SK-N-SH (cell line): ENCODE measurements at regions not wholly inside any gene's neighbourhood (a gene's known extent, or its start where the extent isn't known, plus 50 kb on each side); places are given as distances from the start of the nearest gene placed in this dataset.

ENCODE experiments used
- CTCF ChIA-PET: fragments of 300-600, 350-600 bp; formaldehyde crosslinking; extraction: SDS; loops from one replicate; lab custom pipeline; 2021; lab: Yijun Ruan, JAX
- POLR2A ChIA-PET: fragments of 350-600 bp; sonication (Branson Sonifier 250); formaldehyde crosslinking; extraction: SDS; loops from one replicate; lab custom pipeline; 2020; ENCODE audit warnings: antibody characterized with exemption, inconsistent platforms; lab: Yijun Ruan, JAX
- DNase-seq: peaks from one replicate; pipeline ENCODE4 v3.0.0; 2012
- H2AFZ ChIP-seq: fragments of 200-600 bp; sonication (generic); 2 replicates; pipeline ENCODE4 v1.8.1; 2016; ENCODE audit warnings: antibody characterized with exemption, mild to moderate bottlenecking, low read depth
- H3F3A ChIP-seq: fragments of 200-600 bp; sonication (generic); replicated peaks from 2 replicates; pipeline ENCODE3; 2016; ENCODE audit warnings: antibody characterized with exemption, mild to moderate bottlenecking; ENCODE audit not compliant: insufficient read depth
- H3K27ac ChIP-seq, 2 experiments: fragments of 200-500 bp in 1 of 2; fragments of 200-600 bp in 1 of 2; sonication (Bioruptor generic) in 1 of 2; sonication (generic), shearing (Covaris generic) in 1 of 2; 2 replicates each; pipeline versions ENCODE4 v1.5.1 to v1.6.1; 2014 to 2016; ENCODE audit warnings: low read depth in 2 of 2, inconsistent platforms in 1 of 2, low read length in 1 of 2, mild to moderate bottlenecking in 1 of 2, mixed read lengths in 1 of 2
- H3K27me3 ChIP-seq: fragments of 200-600 bp; sonication (generic), shearing (Covaris generic); 2 replicates; pipeline ENCODE4 v1.6.1; 2016; ENCODE audit warnings: mixed run types; ENCODE audit not compliant: insufficient read depth
- H3K36me3 ChIP-seq, 2 experiments: fragments of 200-500 bp in 1 of 2; fragments of 200-600 bp in 1 of 2; sonication (Bioruptor generic) in 1 of 2; sonication (generic) in 1 of 2; replicated peaks in 1 of 2; 2 replicates each; pipeline versions ENCODE3 to v1.5.1; 2014 to 2016; ENCODE audit warnings: low read length in 1 of 2, mild to moderate bottlenecking in 1 of 2; ENCODE audit not compliant: insufficient read depth in 2 of 2, control insufficient read depth in 1 of 2
- H3K4me1 ChIP-seq, 2 experiments: fragments of 200-500 bp in 1 of 2; fragments of 200-600 bp in 1 of 2; sonication (Bioruptor generic) in 1 of 2; sonication (generic), shearing (Covaris generic) in 1 of 2; 2 replicates each; pipeline versions ENCODE4 v1.5.1 to v1.6.1; 2014 to 2016; ENCODE audit warnings: low read depth in 1 of 2, low read length in 1 of 2, mixed run types in 1 of 2; ENCODE audit not compliant: insufficient read depth in 2 of 2, control insufficient read depth in 1 of 2
- H3K4me2 ChIP-seq: fragments of 200-600 bp; sonication (generic), shearing (Covaris generic); 2 replicates; pipeline ENCODE4 v1.6.1; 2017; ENCODE audit warnings: mixed run types
- H3K4me3 ChIP-seq, 2 experiments: fragments of 200-500 bp in 1 of 2; fragments of 200-600 bp in 1 of 2; sonication (Bioruptor generic) in 1 of 2; sonication (generic), shearing (Covaris generic) in 1 of 2; 2 replicates each; pipeline versions ENCODE4 v1.5.1 to v1.8.1; 2014 to 2016; ENCODE audit warnings: low read depth in 2 of 2, inconsistent platforms in 1 of 2, low read length in 1 of 2, mild to moderate bottlenecking in 1 of 2, mixed read lengths in 1 of 2, moderate library complexity in 1 of 2
- H3K79me2 ChIP-seq: fragments of 200-600 bp; sonication (generic); 2 replicates; pipeline ENCODE4 v1.8.1; 2017; ENCODE audit warnings: mild to moderate bottlenecking; ENCODE audit not compliant: insufficient read depth
- H3K9ac ChIP-seq: fragments of 200-600 bp; sonication (generic); 2 replicates; pipeline ENCODE4 v1.6.1; 2017; ENCODE audit warnings: mixed run types
- H3K9me2 ChIP-seq: fragments of 200-600 bp; sonication (generic); 2 replicates; pipeline ENCODE4 v1.6.1; 2017; ENCODE audit warnings: mixed run types
- H3K9me3 ChIP-seq: fragments of 200-600 bp; sonication (generic); 2 replicates; pipeline ENCODE4 v1.6.1; 2017; ENCODE audit warnings: mixed run types, mild to moderate bottlenecking, moderate library complexity
- H4K20me1 ChIP-seq: fragments of 200-600 bp; sonication (generic); 2 replicates; pipeline ENCODE4 v1.6.1; 2017; ENCODE audit warnings: mild to moderate bottlenecking, mixed run types; ENCODE audit not compliant: insufficient read depth
- ELF1 ChIP-seq: IDR thresholded peaks from 2 replicates; pipeline ENCODE4 v1.4.0; 2012
- EP300 ChIP-seq, 2 experiments: IDR thresholded peaks; 2 replicates each; pipeline versions ENCODE4 v1.4.0 to v1.6.1; 2012; ENCODE audit warnings: borderline replicate concordance in 1 of 2, low read depth in 1 of 2, low read length in 1 of 2
- GATA2 ChIP-seq: sonication (generic); formaldehyde crosslinking; IDR thresholded peaks from 2 replicates; pipeline ENCODE4 v1.5.0; 2020; ENCODE audit warnings: mild to moderate bottlenecking, missing genetic modification reagents
- JUND ChIP-seq: IDR thresholded peaks from 2 replicates; pipeline ENCODE4 v1.4.0; 2012
- MAX ChIP-seq: IDR thresholded peaks from 2 replicates; pipeline ENCODE4 v1.4.0; 2012; ENCODE audit warnings: low read depth
- MEF2A ChIP-seq: IDR thresholded peaks from 2 replicates; pipeline ENCODE4 v1.4.0; 2012; ENCODE audit warnings: low read depth, borderline replicate concordance
- MXI1 ChIP-seq: IDR thresholded peaks from 2 replicates; pipeline ENCODE4 v1.6.1; 2012; ENCODE audit warnings: mild to moderate bottlenecking, low read depth, low read length, improper control_type of control experiment
- NFIC ChIP-seq: IDR thresholded peaks from 2 replicates; pipeline ENCODE4 v1.4.0; 2012; ENCODE audit warnings: borderline replicate concordance
- NRF1 ChIP-seq: IDR thresholded peaks from 2 replicates; pipeline ENCODE4 v1.6.1; 2012; ENCODE audit warnings: low read depth, mild to moderate bottlenecking, low read length
- PBX3 ChIP-seq: IDR thresholded peaks from 2 replicates; pipeline ENCODE4; 2012
- RAD21 ChIP-seq: IDR thresholded peaks from 2 replicates; pipeline ENCODE4 v1.6.1; 2012; ENCODE audit warnings: mild to moderate bottlenecking, low read length
- RCOR1 ChIP-seq: fragments of 150-350 bp; IDR thresholded peaks from 2 replicates; pipeline ENCODE4 v1.6.1; 2017; ENCODE audit warnings: antibody characterized with exemption, low read length
- RXRA ChIP-seq: IDR thresholded peaks from 2 replicates; pipeline ENCODE4 v1.4.0; 2012; ENCODE audit warnings: low read depth, mild to moderate bottlenecking, borderline replicate concordance
- SIN3A ChIP-seq: IDR thresholded peaks from 2 replicates; pipeline ENCODE4 v1.6.1; 2012; ENCODE audit warnings: low read depth, mild to moderate bottlenecking, low read length, moderate library complexity, borderline replicate concordance
- TAF1 ChIP-seq: IDR thresholded peaks from 2 replicates; pipeline ENCODE4 v1.6.1; 2012; ENCODE audit warnings: low read depth, mild to moderate bottlenecking, low read length, moderate library complexity, borderline replicate concordance
- USF1 ChIP-seq: IDR thresholded peaks from 2 replicates; pipeline ENCODE4 v1.4.0; 2012; ENCODE audit warnings: low read depth, borderline replicate concordance
- USF2 ChIP-seq: fragments of 150-350 bp; IDR thresholded peaks from 2 replicates; pipeline ENCODE4 v1.6.1; 2017; ENCODE audit warnings: antibody characterized with exemption, low read length, low read depth, borderline replicate concordance
- YY1 ChIP-seq: IDR thresholded peaks from 2 replicates; pipeline ENCODE4 v1.4.0; 2012; ENCODE audit warnings: low read depth, mild to moderate bottlenecking
- ZBTB33 ChIP-seq: IDR thresholded peaks from 2 replicates; pipeline ENCODE4 v1.4.0; 2012; ENCODE audit warnings: low read depth, borderline replicate concordance
- WGBS: methylation state at CpG from one replicate; pipeline ENCODE4 v1.1.6; 2017; ENCODE audit warnings: low lambda C conversion rate; 5-methylcytosine and 5-hydroxymethylcytosine counted together

- Histone ChIP-seq H3K79me2 (no peaks in the 10 kb centered on the region), H3K4me2 (no peak overlapping the region), H3F3A (no peaks in the 10 kb centered on the region), H3K4me3 (no peak overlapping the region), H3K9ac (no peak overlapping the region), H3K9me3 (peaks cover 6% of the 10 kb centered on the region; the same call in 1 of the 2 replicates), H2AFZ (no peak overlapping the region), H3K4me1 (no peaks in the 10 kb centered on the region), H3K9me2 (no peaks in the 10 kb centered on the region), H3K36me3 (no peaks in the 10 kb centered on the region), H3K27ac (no peak overlapping the region), H3K27me3 (no peaks in the 10 kb centered on the region), H4K20me1 (no peaks in the 10 kb centered on the region)
- POLR2A ChIA-PET, result no interaction called here
- no peak for DNase-seq
- CTCF ChIA-PET, result no interaction called here
- no peak for TF ChIP-seq ZBTB33
- TF ChIP-seq MEF2A, result no peak
- TF ChIP-seq YY1, result no peak
- TF ChIP-seq NRF1, result no peak
- no peak for TF ChIP-seq TAF1
- TF ChIP-seq ELF1, result no peak
- no peak for TF ChIP-seq NFIC
- TF ChIP-seq EP300 (IDR thresholded peaks at IDR 0.05; ENCODE audit: borderline replicate concordance in 1 of 2, low read depth in 1 of 2, low read length in 1 of 2), result no peak
- TF ChIP-seq RXRA, result no peak
- TF ChIP-seq USF1, result no peak
- no peak for TF ChIP-seq MAX
- no peak for TF ChIP-seq JUND
- no peak for TF ChIP-seq PBX3
- TF ChIP-seq SIN3A, result no peak
- no peak for TF ChIP-seq RAD21
- no peak for TF ChIP-seq MXI1
- TF ChIP-seq RCOR1, result no peak
- no peak for TF ChIP-seq GATA2
- no peak for TF ChIP-seq USF2
- WGBS, result 20% methylated on average over 4 of the region's 4 CpGs
Observed at GRCh38 chr20:41786158-41786557, 168.0 kb upstream of the CHD6 start.
